HUES6 (cell line): ENCODE measurements at regions not wholly inside any gene's neighbourhood (a gene's known extent, or its start where the extent isn't known, plus 50 kb on each side); places are given as distances from the start of the nearest gene placed in this dataset.
"Not testable (repeated sequence)": the region's sequence is repeated elsewhere in the genome, so short reads cannot be mapped to it uniquely, and the experiment has no call there.

Experiments
- H3K27ac ChIP-seq: 2 replicates; pipeline ENCODE4 v1.7.0; 2013; ENCODE audit warnings: low read depth, mild to moderate bottlenecking, low read length, inconsistent platforms
- H3K27me3 ChIP-seq: 2 replicates; pipeline ENCODE4 v1.6.1; 2013; ENCODE audit warnings: low read length; ENCODE audit not compliant: control insufficient read depth, insufficient read depth
- H3K36me3 ChIP-seq: 2 replicates; pipeline ENCODE4 v1.6.1; 2013; ENCODE audit warnings: low read length; ENCODE audit not compliant: control insufficient read depth, insufficient read depth
- H3K4me1 ChIP-seq: 2 replicates; pipeline ENCODE4 v1.6.1; 2013; ENCODE audit warnings: low read length; ENCODE audit not compliant: control insufficient read depth, insufficient read depth
- H3K4me3 ChIP-seq: 2 replicates; pipeline ENCODE4 v1.5.1; 2013; ENCODE audit warnings: low read depth, low read length
- H3K9ac ChIP-seq: one replicate; pipeline ENCODE4 v1.6.1; 2013; ENCODE audit warnings: mild to moderate bottlenecking, low read length
- H3K9me3 ChIP-seq: 2 replicates; pipeline ENCODE4 v1.6.1; 2013; ENCODE audit warnings: low read depth, low read length; ENCODE audit not compliant: control insufficient read depth, insufficient read depth

GRCh38 chr7:82676777-82677463 lies 233.3 kb upstream of the CACNA2D1 start:
- no peaks in the 10 kb centered on the region for H3K27me3 ChIP-seq
- H3K36me3 ChIP-seq, result no peaks in the 10 kb centered on the region
- H3K9ac ChIP-seq, result no peak overlapping the region
- H3K4me3 ChIP-seq, result no peak overlapping the region
- H3K9me3 ChIP-seq, result no peaks in the 10 kb centered on the region
- no peak overlapping the region for H3K27ac ChIP-seq
- H3K4me1 ChIP-seq, result peaks cover 8% of the 10 kb centered on the region; the same call in 1 of the 2 replicates

GRCh38 chr7:82675396-82675795 lies 231.8 kb upstream of the CACNA2D1 start:
- Histone ChIP-seq H3K4me3 (no peak overlapping the region), H3K9ac (no peak overlapping the region), H3K4me1 (peaks cover 8% of the 10 kb centered on the region; the same call in 1 of the 2 replicates)

GRCh38 chr7:82674268-82674667 lies 230.7 kb upstream of the CACNA2D1 start:
- H3K36me3 ChIP-seq, result no peaks in the 10 kb centered on the region
- H3K4me3 ChIP-seq, result no peak overlapping the region
- no peak overlapping the region for H3K9ac ChIP-seq
- no peaks in the 10 kb centered on the region for H3K27me3 ChIP-seq
- no peaks in the 10 kb centered on the region for H3K9me3 ChIP-seq
- peaks cover 8% of the 10 kb centered on the region; the same call in 1 of the 2 replicates for H3K4me1 ChIP-seq
- H3K27ac ChIP-seq, result no peak overlapping the region

More at GRCh38 chr7:82675396-82675795, 231.8 kb upstream of the CACNA2D1 start:
- no peaks in the 10 kb centered on the region for H3K9me3 ChIP-seq
- no peaks in the 10 kb centered on the region for H3K27me3 ChIP-seq
- H3K36me3 ChIP-seq, result no peaks in the 10 kb centered on the region
- H3K27ac ChIP-seq, result no peak overlapping the region

- H3K4me1 ChIP-seq, result peaks cover 1% of the 10 kb centered on the region; the same call in 1 of the 2 replicates
- H3K9me3 ChIP-seq, result no peaks in the 10 kb centered on the region
- H3K27ac ChIP-seq, result no peak overlapping the region
- H3K36me3 ChIP-seq, result no peaks in the 10 kb centered on the region
- H3K9ac ChIP-seq, result no peak overlapping the region
- H3K4me3 ChIP-seq, result no peak overlapping the region
- H3K27me3 ChIP-seq, result no peaks in the 10 kb centered on the region
Measured at GRCh38 chr7:82672078-82672477, 228.5 kb upstream of the CACNA2D1 start.

GRCh38 chr7:82669141-82669540 lies 225.6 kb upstream of the CACNA2D1 start:
- Histone ChIP-seq H3K4me3 (no peak overlapping the region), H3K9ac (no peak overlapping the region), H3K4me1 (no peaks in the 10 kb centered on the region), H3K9me3 (no peaks in the 10 kb centered on the region), H3K36me3 (no peaks in the 10 kb centered on the region), H3K27me3 (no peaks in the 10 kb centered on the region), H3K27ac (no peak overlapping the region)

GRCh38 chr7:82668676-82669075 lies 225.1 kb upstream of the CACNA2D1 start:
- no peaks in the 10 kb centered on the region for H3K36me3 ChIP-seq
- no peak overlapping the region for H3K9ac ChIP-seq
- no peak overlapping the region for H3K27ac ChIP-seq
- no peaks in the 10 kb centered on the region for H3K27me3 ChIP-seq
- H3K4me3 ChIP-seq, result no peak overlapping the region
- no peaks in the 10 kb centered on the region for H3K9me3 ChIP-seq
- H3K4me1 ChIP-seq, result no peaks in the 10 kb centered on the region

GRCh38 chr7:82665966-82666507 lies 222.5 kb upstream of the CACNA2D1 start:
- Histone ChIP-seq H3K9me3 (no peaks in the 10 kb centered on the region; the same call in 1 of the 2 replicates), H3K36me3 (no peaks in the 10 kb centered on the region), H3K4me1 (no peaks in the 10 kb centered on the region), H3K27me3 (no peaks in the 10 kb centered on the region), H3K4me3 (no peak overlapping the region), H3K9ac (no peak overlapping the region), H3K27ac (no peak overlapping the region)

GRCh38 chr7:82655965-82656364 lies 212.4 kb upstream of the CACNA2D1 start:
- Histone ChIP-seq H3K4me3 (no peak overlapping the region), H3K27ac (no peak overlapping the region), H3K4me1 (no peaks in the 10 kb centered on the region), H3K36me3 (no peaks in the 10 kb centered on the region), H3K27me3 (no peaks in the 10 kb centered on the region), H3K9ac (no peak overlapping the region), H3K9me3 (peaks cover 10% of the 10 kb centered on the region; the same call in 1 of the 2 replicates)

- not testable (repeated sequence) for H3K27me3 ChIP-seq, H3K27ac ChIP-seq, H3K9me3 ChIP-seq
Measured at GRCh38 chr7:82650095-82650494, 206.5 kb upstream of the CACNA2D1 start.

GRCh38 chr7:82633592-82633991 lies 190.0 kb upstream of the CACNA2D1 start:
- no peaks in the 10 kb centered on the region for H3K4me1 ChIP-seq
- no peak overlapping the region for H3K9ac ChIP-seq
- no peaks in the 10 kb centered on the region for H3K27me3 ChIP-seq
- no peak overlapping the region for H3K4me3 ChIP-seq
- H3K9me3 ChIP-seq, result 0 out of 2 replicates have a peak, but pooled peaks cover 2% of the 10 kb centered on the region
- H3K27ac ChIP-seq, result no peak overlapping the region
- no peaks in the 10 kb centered on the region for H3K36me3 ChIP-seq

More at GRCh38 chr7:82650095-82650494, 206.5 kb upstream of the CACNA2D1 start:
- H3K4me3 ChIP-seq, H3K36me3 ChIP-seq, H3K9ac ChIP-seq, H3K4me1 ChIP-seq: not testable (repeated sequence)

GRCh38 chr7:82631998-82632397 lies 188.4 kb upstream of the CACNA2D1 start:
- H3K36me3 ChIP-seq, result no peaks in the 10 kb centered on the region
- H3K9me3 ChIP-seq, result no peaks in the 10 kb centered on the region
- no peak overlapping the region for H3K4me3 ChIP-seq
- H3K4me1 ChIP-seq, result no peaks in the 10 kb centered on the region
- no peak overlapping the region for H3K27ac ChIP-seq
- no peak overlapping the region for H3K9ac ChIP-seq
- no peaks in the 10 kb centered on the region for H3K27me3 ChIP-seq
